ENCODE measurements at regions not wholly inside any gene's neighbourhood (a gene's known extent, or its start where the extent isn't known, plus 50 kb on each side); places are given as distances from the start of the nearest gene placed in this dataset.

DNA sequence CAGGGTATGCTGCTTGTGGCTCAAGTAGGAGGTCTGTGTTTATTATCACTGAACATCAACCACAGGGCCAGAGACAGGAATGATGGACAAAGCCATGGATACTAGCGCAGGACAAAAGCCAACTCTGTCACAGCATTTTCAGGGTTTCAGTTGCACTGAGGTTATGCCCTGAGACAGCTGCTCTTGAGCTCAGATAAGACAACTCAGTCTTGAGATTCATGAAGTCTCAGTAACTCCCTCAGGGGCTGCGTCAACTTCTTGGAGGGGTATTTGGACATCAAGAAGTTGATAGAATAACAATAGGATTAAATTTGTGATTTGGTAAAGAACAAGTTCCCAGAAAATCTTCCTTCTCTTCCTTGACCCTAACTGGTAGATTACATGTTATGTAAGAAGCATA lies 287.0 kb upstream of the SLC14A2 start:
- TF ChIP-seq POLR2A (IDR thresholded peaks at IDR 0.05) (no peak), POLR2AphosphoS5 (IDR thresholded peaks at IDR 0.05) (no peak), EP300 (IDR thresholded peaks at IDR 0.05; ENCODE audit: low read depth) (no peak)
- TF ChIP-seq, protein P1, sequence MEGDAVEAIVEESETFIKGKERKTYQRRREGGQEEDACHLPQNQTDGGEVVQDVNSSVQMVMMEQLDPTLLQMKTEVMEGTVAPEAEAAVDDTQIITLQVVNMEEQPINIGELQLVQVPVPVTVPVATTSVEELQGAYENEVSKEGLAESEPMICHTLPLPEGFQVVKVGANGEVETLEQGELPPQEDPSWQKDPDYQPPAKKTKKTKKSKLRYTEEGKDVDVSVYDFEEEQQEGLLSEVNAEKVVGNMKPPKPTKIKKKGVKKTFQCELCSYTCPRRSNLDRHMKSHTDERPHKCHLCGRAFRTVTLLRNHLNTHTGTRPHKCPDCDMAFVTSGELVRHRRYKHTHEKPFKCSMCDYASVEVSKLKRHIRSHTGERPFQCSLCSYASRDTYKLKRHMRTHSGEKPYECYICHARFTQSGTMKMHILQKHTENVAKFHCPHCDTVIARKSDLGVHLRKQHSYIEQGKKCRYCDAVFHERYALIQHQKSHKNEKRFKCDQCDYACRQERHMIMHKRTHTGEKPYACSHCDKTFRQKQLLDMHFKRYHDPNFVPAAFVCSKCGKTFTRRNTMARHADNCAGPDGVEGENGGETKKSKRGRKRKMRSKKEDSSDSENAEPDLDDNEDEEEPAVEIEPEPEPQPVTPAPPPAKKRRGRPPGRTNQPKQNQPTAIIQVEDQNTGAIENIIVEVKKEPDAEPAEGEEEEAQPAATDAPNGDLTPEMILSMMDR (IDR thresholded peaks at IDR 0.05) = no peak

Data from transverse colon (tissue), 4 donors.